HG02938 (cell line): ENCODE measurements at regions not wholly inside any gene's neighbourhood (a gene's known extent, or its start where the extent isn't known, plus 50 kb on each side); places are given as distances from the start of the nearest gene placed in this dataset.
"Not testable (repeated sequence)": the region's sequence is repeated elsewhere in the genome, so short reads cannot be mapped to it uniquely, and the experiment has no call there.

ENCODE experiments used
- ATAC-seq: cut with Tn5 transposase; IDR thresholded peaks from one replicate; pipeline ENCODE4 v1.9.1; 2021; ENCODE audit warnings: mild to moderate bottlenecking, moderate library complexity; ENCODE audit not compliant: unreplicated experiment

- no peak for ATAC-seq
These were observed 163.2 kb downstream of the DKK1 start for GRCh38 chr10:52477305-52477704.

- no peak for ATAC-seq
These were observed 165.5 kb downstream of the DKK1 start for GRCh38 chr10:52479567-52479966.

DNA sequence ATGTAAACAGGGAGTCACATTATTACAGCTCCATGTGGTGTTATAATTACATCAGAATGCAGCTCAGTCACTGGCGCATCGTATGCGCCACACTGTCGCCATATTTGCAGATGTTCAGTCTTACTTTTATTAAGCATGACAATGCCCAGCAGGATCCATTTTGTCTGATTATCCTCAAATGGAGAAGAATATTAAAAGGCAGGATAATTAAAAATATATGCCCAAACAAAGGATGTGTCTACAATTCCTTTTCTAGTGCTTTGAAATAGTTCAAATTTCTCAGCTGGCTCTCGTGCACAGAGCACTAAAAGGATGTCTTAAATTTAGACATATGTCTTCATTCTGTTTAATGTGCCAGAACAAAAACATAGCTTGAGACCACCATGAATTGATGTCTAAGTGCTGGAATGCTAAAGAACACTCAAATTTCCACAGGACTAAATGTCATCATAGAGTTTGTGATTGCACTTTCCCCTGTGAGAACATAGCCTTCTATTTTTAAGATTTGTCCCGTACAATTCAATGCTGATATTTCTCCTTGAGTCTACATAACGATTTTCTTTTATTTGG lies 168.0 kb downstream of the DKK1 start:
- ATAC-seq = no peak

DNA sequence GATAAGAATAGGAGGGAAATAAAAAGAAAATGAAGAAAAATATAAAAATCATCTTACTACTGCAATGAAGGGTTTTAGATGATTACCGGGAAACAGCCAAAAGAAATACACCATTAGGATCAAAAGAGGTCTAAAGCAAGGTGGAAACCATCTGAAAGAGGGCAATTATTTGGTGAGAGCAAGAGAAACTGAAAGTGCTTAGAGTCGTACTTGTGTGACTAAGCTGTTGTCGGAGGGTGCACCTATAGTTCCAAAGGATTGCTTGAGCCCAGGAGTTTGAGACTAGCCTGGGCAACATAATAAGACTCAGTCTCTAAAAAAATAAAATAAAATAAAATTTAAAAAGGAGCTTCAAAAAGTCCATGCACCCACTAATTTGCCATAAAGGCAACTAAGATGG lies 169.5 kb downstream of the DKK1 start:
- no peak for ATAC-seq

DNA sequence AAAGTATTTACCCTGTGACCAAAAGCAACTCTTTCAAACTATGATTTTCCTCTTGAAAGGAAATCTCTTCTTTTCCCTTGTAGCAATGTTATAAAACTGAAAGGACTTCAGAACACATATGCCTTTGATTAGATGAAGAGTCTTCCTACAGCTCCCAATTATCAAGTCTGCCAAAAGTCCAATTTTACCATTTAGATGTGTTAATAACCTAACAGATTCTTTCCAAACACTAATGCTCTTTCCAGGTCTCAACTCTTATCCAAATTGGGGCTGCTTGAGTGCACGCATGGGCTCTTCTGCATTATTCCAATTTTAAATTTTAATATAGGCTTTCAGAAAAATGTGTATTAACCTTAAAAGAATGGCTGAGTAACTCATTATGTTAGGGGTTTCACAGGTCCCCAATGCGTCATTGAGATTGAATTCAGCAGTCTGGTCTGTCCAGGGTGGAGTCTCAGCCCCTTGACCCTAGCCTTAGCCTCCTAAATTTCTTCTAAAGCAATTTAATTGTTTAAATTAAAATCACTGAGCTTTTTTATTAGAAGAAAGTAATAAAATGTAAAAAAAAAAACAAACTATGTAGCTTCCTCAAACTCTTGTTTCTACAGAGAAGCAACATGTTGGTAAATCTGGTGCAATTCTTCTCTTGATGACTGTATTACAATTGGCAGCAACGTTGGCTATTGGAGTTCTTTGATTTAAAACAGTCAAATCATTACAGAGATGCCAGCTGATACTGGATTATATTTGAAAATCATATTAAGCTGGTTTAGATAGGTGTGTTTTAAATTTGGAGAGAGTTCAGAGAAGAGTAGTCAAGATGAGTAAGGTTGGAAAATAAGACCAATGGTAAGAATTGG lies 170.4 kb downstream of the DKK1 start:
- no peak for ATAC-seq

DNA sequence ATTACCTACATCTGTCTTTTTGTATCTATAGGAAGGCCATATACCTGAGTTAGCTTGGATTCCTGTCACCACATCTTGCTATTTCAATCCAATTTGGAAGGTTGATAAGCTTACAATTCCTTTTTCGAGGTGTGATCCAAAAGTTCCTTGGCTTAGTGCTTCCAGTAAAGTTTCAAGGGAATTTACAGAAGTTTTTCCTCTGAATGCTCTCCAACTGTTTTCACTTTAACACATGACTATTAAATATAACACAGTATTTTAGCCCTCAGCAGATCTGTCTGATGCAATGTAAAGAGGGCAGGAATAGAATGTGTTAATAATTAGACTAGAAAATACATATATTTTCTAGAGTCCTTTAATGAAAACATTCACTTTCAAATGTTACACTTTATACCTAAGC lies 171.4 kb downstream of the DKK1 start:
- ATAC-seq = no peak

- no peak for ATAC-seq
These were observed 172.9 kb downstream of the DKK1 start for GRCh38 chr10:52486840-52487611.

- no peak for ATAC-seq
These were observed 174.8 kb downstream of the DKK1 start for GRCh38 chr10:52488606-52489485.

DNA sequence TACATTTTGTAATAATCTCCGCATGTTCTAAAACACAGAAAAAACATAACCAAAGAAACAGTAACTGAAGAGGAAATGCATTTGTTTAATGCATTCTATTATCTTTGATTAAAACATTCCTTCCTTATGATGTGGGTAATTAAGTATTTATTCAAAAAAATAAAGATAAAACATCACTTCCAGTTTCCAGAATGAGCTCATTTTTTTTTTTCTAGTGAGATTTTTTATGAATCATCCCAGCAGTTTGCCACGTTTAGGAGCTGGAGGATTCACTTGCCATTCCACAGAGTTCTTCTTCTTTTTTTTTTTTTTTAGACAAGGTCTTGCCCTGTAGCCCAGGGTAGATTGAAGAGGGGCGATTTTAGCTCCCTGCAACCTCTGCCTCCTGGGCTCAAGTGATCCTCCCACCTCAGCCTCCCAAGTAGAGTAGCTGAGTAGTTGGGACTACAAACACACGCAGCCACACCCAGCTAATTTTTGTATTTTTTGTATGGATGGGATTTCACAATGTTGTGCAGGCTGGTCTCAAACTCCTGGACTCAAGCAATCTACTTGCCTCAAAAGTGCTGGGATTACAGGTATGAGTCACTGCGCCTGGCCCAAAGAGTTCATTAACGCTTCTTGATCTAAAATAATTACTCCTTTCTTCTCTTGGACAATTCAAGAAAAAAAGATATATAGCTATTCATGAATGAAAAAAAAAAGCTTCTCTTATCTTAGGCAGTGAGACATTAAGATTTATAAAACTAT lies 177.3 kb downstream of the DKK1 start:
- ATAC-seq = no peak

DNA sequence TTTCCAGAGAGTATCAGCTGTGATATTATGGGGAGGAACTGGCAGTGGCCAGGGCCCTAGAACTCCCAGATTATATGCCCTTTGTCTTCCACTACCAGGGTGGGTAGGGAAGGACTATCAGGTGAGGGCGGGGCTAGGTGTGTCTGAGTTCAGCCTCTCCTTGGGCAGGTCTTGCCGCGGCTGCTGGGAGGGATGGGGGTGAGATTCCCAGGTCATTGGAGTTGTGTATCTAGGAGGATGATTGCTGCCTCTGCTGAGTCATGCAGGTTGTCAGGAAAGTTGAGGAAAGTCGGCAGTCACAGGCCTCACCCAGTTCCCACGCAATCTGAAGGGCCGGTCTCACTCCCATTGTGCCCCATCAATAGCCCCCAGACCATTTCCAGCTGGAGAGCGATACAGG lies 185.2 kb downstream of the DKK1 start:
- ATAC-seq = no peak

- ATAC-seq = no peak
These were observed 186.4 kb downstream of the DKK1 start for GRCh38 chr10:52500476-52500875.

DNA sequence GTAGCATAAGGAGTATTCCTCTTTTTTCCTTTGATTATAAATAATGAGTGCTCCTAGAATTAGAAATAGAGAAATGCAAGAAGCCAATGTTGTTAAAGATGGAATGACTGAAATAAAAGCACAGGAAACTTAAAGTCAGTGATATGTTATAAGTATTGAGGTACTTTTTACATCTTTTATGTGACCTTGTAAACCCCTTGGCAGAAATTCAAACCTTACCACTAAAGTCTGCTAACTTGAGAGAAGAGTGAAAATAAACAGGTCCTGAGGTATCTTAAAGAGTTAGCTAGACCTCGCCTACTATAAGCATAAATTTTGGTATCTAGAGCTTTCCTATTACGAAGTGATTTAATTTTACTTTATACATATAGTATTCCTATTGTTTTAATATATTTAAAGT lies 188.2 kb downstream of the DKK1 start:
- no peak for ATAC-seq

GRCh38 chr10:52505341-52505740 lies 191.3 kb downstream of the DKK1 start:
- not testable (repeated sequence) for ATAC-seq

DNA sequence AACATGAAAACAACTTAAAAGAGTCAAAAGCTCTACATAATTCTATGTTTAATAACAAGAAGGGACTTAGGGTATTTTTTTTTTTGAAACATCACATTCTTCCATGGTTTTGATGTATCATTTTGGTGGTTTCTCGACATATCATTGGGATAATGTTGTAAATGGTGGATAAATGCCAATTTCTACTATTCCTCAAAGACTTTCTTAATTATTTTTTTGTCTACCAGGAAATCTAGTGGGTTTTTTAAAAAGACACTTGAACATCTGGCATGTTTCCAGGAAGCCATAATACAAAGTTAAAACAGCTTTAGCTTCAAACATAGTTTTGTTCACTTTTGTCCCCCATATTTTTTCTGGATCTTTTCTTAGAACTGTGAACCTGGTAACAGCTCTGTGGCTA lies 200.4 kb downstream of the DKK1 start:
- no peak for ATAC-seq

- ATAC-seq = no peak
These were observed 202.9 kb downstream of the DKK1 start for GRCh38 chr10:52517012-52517411.

DNA sequence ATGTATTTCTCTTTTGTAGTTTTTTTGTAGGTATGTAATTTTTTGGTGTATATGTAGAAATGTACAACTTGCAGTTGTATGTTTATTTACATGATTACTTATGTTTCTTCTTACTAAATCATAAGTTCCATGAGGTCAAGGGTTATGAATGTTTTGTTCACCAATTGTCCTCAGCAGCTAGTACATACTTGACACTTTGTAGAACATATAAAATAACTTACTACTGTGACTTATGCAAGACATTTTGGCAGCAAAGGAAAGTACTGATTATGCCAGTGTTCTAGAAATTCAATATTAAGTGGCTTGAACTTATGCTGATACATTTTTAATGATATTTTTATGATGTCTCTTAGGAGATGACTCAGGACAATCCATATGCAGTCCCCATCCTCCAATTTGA lies 209.6 kb downstream of the DKK1 start:
- no peak for ATAC-seq

DNA sequence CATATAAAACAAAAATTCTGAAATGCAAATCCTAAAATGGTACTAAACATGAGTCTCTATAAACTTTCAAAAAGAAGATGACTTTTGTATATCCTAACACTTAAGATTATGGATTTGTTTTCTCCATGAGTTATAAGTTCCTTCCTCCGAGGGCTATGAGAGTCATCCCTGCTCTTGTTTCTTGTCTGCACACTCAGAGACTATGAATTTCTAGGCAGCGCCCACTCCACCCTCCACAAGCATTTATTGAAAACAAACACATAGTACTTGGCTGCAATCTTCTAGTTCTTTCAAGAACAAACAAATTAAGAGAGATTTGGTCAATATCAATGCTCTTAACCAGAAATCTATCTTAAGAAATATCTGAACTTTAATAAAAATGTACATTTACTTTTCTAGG lies 211.7 kb downstream of the DKK1 start:
- ATAC-seq = no peak

GRCh38 chr10:52526251-52526823 lies 212.3 kb downstream of the DKK1 start:
- no peak for ATAC-seq

DNA sequence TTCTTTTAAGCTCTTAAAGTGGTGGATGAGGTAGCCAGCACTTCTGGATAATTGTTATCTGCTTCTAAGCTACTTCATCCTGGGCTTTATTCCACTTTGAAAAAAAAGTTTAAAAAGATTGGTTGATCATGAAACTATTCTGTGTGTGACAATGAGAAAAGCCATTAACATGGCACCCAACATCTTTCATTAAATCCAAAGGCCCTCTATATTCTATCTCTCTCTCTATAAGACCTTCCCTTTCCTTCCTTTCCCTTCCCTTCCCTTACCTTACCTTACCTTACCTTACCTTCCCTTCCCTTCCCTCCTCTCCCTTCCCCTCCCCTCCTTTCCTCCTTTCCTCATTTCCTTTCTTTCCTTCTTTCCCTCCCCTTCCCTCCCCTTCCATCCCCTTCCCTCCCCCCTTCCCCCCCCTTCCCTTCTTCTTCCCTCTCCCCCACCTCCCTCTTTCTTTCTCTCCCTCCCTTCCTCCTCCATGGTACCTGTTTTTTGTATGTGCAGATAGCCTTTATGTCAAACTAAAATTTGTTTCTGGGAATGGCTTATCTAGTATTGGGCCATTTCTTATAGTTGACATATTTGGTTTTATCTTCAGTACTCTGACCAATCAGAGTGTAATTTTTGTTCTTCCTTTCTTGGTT lies 218.7 kb downstream of the DKK1 start:
- no peak for ATAC-seq
